RPMI8226 (cell line): ENCODE measurements at regions not wholly inside any gene's neighbourhood (a gene's known extent, or its start where the extent isn't known, plus 50 kb on each side); places are given as distances from the start of the nearest gene placed in this dataset.

Experiments
- DNase-seq: peaks from one replicate; pipeline ENCODE4 v3.0.0-alpha.2; 2015

DNA sequence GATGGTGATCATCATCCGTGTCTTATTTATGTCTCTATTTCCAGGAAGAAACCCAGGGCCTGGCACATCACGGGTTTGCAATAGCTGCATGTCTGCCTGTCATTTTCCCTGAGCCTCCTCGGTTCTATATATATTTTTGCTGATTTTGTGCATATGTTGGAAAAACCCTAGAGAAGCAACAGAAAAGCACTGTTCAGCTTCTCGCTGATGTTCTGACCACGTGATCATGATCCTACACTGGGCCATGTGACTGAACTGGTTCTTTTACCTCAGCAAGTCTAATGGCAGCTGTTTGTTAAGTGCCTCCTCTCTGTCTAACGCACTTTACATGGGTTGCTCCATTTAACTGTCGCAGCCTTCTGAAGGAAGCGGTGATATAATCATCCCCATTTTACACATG is 71.3 kb downstream of the CMPK2 start:
- DNase-seq, result peak; percentile 23
